GM18507 (cell line): ENCODE measurements at regions not wholly inside any gene's neighbourhood (a gene's known extent, or its start where the extent isn't known, plus 50 kb on each side); places are given as distances from the start of the nearest gene placed in this dataset.

ENCODE experiments used
- DNase-seq: peaks from one replicate; pipeline ENCODE4 v3.0.0; 2011; ENCODE audit warnings: low read depth; ENCODE audit not compliant: insufficient read length; ENCODE audit errors: extremely low spot score
- FAIRE-seq: peaks from 2 replicates; lab custom pipeline; 2011; peaks lifted over from hg19 to GRCh38; lab: Jason Lieb, UNC

GRCh38 chr4:27176400-27176799, 315.8 kb downstream of the STIM2 start:
- no peak for FAIRE-seq
- DNase-seq: no peak

- FAIRE-seq (no peak), DNase-seq (no peak)
Measured at GRCh38 chr4:27176881-27177280, 316.2 kb downstream of the STIM2 start.

GRCh38 chr4:27178061-27178460, 317.4 kb downstream of the STIM2 start:
- DNase-seq (no peak), FAIRE-seq (no peak)

- FAIRE-seq: no peak
- DNase-seq: no peak
Measured at GRCh38 chr4:27181693-27182092, 321.1 kb downstream of the STIM2 start.

GRCh38 chr4:27182211-27182610, 321.6 kb downstream of the STIM2 start:
- DNase-seq (no peak), FAIRE-seq (no peak)

GRCh38 chr4:27184508-27185155, 324.0 kb downstream of the STIM2 start:
- FAIRE-seq: no peak
- no peak for DNase-seq

- FAIRE-seq: no peak
Measured at GRCh38 chr4:27186710-27187109, 326.1 kb downstream of the STIM2 start.

GRCh38 chr4:27187786-27188185, 327.1 kb downstream of the STIM2 start:
- no peak for DNase-seq
- no peak for FAIRE-seq

More at GRCh38 chr4:27186710-27187109, 326.1 kb downstream of the STIM2 start:
- no peak for DNase-seq

GRCh38 chr4:27189683-27190082, 329.0 kb downstream of the STIM2 start:
- FAIRE-seq (no peak), DNase-seq (no peak)

- no peak for FAIRE-seq
Measured at GRCh38 chr4:27191592-27191991, 331.0 kb downstream of the STIM2 start.

GRCh38 chr4:27194599-27195176, 334.0 kb downstream of the STIM2 start:
- no peak for FAIRE-seq

More at GRCh38 chr4:27191592-27191991, 331.0 kb downstream of the STIM2 start:
- DNase-seq: no peak

GRCh38 chr4:27198246-27198645, 337.6 kb downstream of the STIM2 start:
- DNase-seq (no peak), FAIRE-seq (no peak)

More at GRCh38 chr4:27194599-27195176, 334.0 kb downstream of the STIM2 start:
- DNase-seq: no peak

GRCh38 chr4:27198971-27199370, 338.3 kb downstream of the STIM2 start:
- no peak for DNase-seq
- no peak for FAIRE-seq

GRCh38 chr4:27206009-27206408, 345.4 kb downstream of the STIM2 start:
- DNase-seq: no peak
- FAIRE-seq: no peak

GRCh38 chr4:27210956-27211355, 350.3 kb downstream of the STIM2 start:
- FAIRE-seq: no peak

GRCh38 chr4:27214010-27214409, 353.4 kb downstream of the STIM2 start:
- FAIRE-seq (no peak), DNase-seq (no peak)

More at GRCh38 chr4:27210956-27211355, 350.3 kb downstream of the STIM2 start:
- no peak for DNase-seq

GRCh38 chr4:27215220-27215826, 354.7 kb downstream of the STIM2 start:
- no peak for FAIRE-seq
- no peak for DNase-seq

- no peak for DNase-seq
- no peak for FAIRE-seq
Measured at GRCh38 chr4:27217261-27217769, 356.7 kb downstream of the STIM2 start.

GRCh38 chr4:27218013-27218412, 357.4 kb downstream of the STIM2 start:
- FAIRE-seq (no peak), DNase-seq (no peak)

- DNase-seq (no peak), FAIRE-seq (no peak)
Measured at GRCh38 chr4:27223326-27223725, 362.7 kb downstream of the STIM2 start.

- FAIRE-seq (no peak), DNase-seq (no peak)
Measured at GRCh38 chr4:27233531-27233930, 372.9 kb downstream of the STIM2 start.
